NT2/D1 (cell line): ENCODE measurements at regions not wholly inside any gene's neighbourhood (a gene's known extent, or its start where the extent isn't known, plus 50 kb on each side); places are given as distances from the start of the nearest gene placed in this dataset.
"Not testable (repeated sequence)": the region's sequence is repeated elsewhere in the genome, so short reads cannot be mapped to it uniquely, and the experiment has no call there.

ENCODE experiments used
- SUZ12 ChIP-seq: IDR thresholded peaks from 2 replicates; pipeline ENCODE4 v1.6.1; 2011; ENCODE audit not compliant: insufficient read length, insufficient read depth; ENCODE audit errors: extremely low read depth
- YY1 ChIP-seq: IDR thresholded peaks from 2 replicates; pipeline ENCODE4 v1.6.1; 2011; ENCODE audit not compliant: insufficient read length, insufficient read depth
- ZNF274 ChIP-seq: IDR thresholded peaks from 2 replicates; pipeline ENCODE4 v1.6.1; 2011; ENCODE audit warnings: mild to moderate bottlenecking, low read depth, low read length

DNA sequence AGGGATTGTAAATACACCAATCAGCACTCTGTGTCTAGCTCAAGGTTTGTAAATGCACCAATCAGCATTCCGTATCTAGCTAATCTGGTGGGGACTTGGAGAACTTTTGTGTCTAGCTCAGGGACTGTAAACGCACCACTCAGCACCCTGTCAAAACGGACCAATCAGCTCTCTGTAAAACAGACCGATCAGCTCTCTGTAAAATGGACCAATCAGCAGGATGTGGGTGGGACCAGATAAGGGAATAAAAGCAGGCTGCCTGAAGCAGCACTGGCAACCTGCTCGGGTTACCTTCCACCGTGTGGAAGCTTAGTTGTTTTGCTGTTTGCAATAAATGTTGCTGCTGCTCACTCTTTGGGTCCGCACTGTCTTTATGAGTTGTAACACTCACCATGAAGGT is 145.7 kb downstream of the PSAT1 start:
- not testable (repeated sequence) for TF ChIP-seq ZNF274, YY1, SUZ12
